ENCODE measurements at regions not wholly inside any gene's neighbourhood (a gene's known extent, or its start where the extent isn't known, plus 50 kb on each side); places are given as distances from the start of the nearest gene placed in this dataset.

- ATAC-seq: no peak
- DNase-seq (ENCODE audit: low spot score): no peak
- no peak overlapping the region for H3K4me3 ChIP-seq
- H2AFZ ChIP-seq: peak overlapping the region; percentile 29; the same call in 1 of the 2 replicates
- no peak for TF ChIP-seq ZNF462 (CRISPR knock-in tag; IDR thresholded peaks at IDR 0.05)
- TF ChIP-seq STAT1 (IDR thresholded peaks at IDR 0.05; ENCODE audit: unreplicated experiment): no peak
- TF ChIP-seq CTCF (conservative IDR thresholded peaks at IDR 0.05; ENCODE audit: low read depth in 2 of 2): no peak
- TF ChIP-seq ZNF114 (CRISPR knock-in tag; IDR thresholded peaks at IDR 0.05): no peak
- no peak for TF ChIP-seq ZNF331 (CRISPR knock-in tag; IDR thresholded peaks at IDR 0.05; ENCODE audit: low read depth)
- TF ChIP-seq EZH2phosphoT487 (IDR thresholded peaks at IDR 0.05; ENCODE audit: unreplicated experiment): no peak
- TF ChIP-seq CREB1 (CRISPR knock-in tag; IDR thresholded peaks at IDR 0.05; ENCODE audit: low read depth): no peak
- H3K36me3 ChIP-seq (ENCODE audit: insufficient read depth): no peaks in the 10 kb centered on the region
- no peaks in the 10 kb centered on the region for H3F3A ChIP-seq (replicated peaks; ENCODE audit: low read depth)
- H4K20me1 ChIP-seq (replicated peaks; ENCODE audit: insufficient read depth): no peaks in the 10 kb centered on the region
- H3K79me2 ChIP-seq (replicated peaks; ENCODE audit: insufficient read depth): no peaks in the 10 kb centered on the region
- H3K27ac Mint-ChIP-seq: no peak overlapping the region
- H3K4me1 Mint-ChIP-seq: 0 out of 3 replicates have a peak, but pooled peaks cover 3% of the 10 kb centered on the region
- no peak overlapping the region for H3K4me3 Mint-ChIP-seq
- no peaks in the 10 kb centered on the region for H3K27me3 Mint-ChIP-seq (ENCODE audit: insufficient read depth, low read depth, poor library complexity)
- H3K27me3 ChIP-seq (ENCODE audit: insufficient read depth): no peaks in the 10 kb centered on the region
- H3K36me3 Mint-ChIP-seq (ENCODE audit: low read depth): no peaks in the 10 kb centered on the region
- H3K9me2 ChIP-seq (ENCODE audit: insufficient read depth): no peaks in the 10 kb centered on the region
- no peaks in the 10 kb centered on the region for H3K4me1 ChIP-seq (ENCODE audit: insufficient read depth)
- H3K9me3 Mint-ChIP-seq: no peaks in the 10 kb centered on the region
- H3K4me2 ChIP-seq: no peak overlapping the region
- H3K27ac ChIP-seq (ENCODE audit: low read depth): no peak overlapping the region
Observed at GRCh38 chr6:69584536-69584912, 212.3 kb downstream of the LMBRD1 start.
